Left ventricle myocardium inferior (tissue), 1 donor: ENCODE measurements at regions not wholly inside any gene's neighbourhood (a gene's known extent, or its start where the extent isn't known, plus 50 kb on each side); places are given as distances from the start of the nearest gene placed in this dataset.
A peak's percentile ranks its signal among the peaks of the same experiment; 100 is the strongest.

Experiments
- DNase-seq: peaks from one replicate; pipeline ENCODE4 v3.0.0-alpha.2; 2020
- H3K27ac ChIP-seq: fragments of 200-600 bp; replicated peaks from 2 replicates; pipeline ENCODE4 v1.8.0; 2021
- H3K27me3 ChIP-seq: fragments of 200-600 bp; 2 replicates; pipeline ENCODE4 v1.8.0; 2021; ENCODE audit warnings: low read depth
- H3K36me3 ChIP-seq: fragments of 200-600 bp; 2 replicates; pipeline ENCODE4 v1.8.0; 2021
- H3K4me1 ChIP-seq: fragments of 200-600 bp; 2 replicates; pipeline ENCODE4 v1.8.0; 2021
- H3K4me3 ChIP-seq: fragments of 200-600 bp; 2 replicates; pipeline ENCODE4 v1.8.0; 2021; ENCODE audit warnings: mild to moderate bottlenecking, moderate library complexity
- H3K9me3 ChIP-seq: fragments of 200-600 bp; replicated peaks from 2 replicates; pipeline ENCODE4 v1.8.0; 2021
- CTCF ChIP-seq: fragments of 200-600 bp; IDR thresholded peaks from 2 replicates; pipeline ENCODE4 v1.8.0; 2021; ENCODE audit warnings: antibody characterized with exemption, mild to moderate bottlenecking, borderline replicate concordance
- intact Hi-C: fragments of 100-400 bp; cut with micrococcal nuclease; formaldehyde crosslinking; loops from one replicate; pipeline ENCODE4 v1.11.0; 2022
- donor health status: DM: no; HTN: yes; CAD: no; lungs with severe emphysema.

GRCh38 chr15:66842710-66843441, 140.8 kb downstream of the SMAD6 start:
- intact Hi-C loops = no loop called here

GRCh38 chr15:66843581-66843980, 141.5 kb downstream of the SMAD6 start:
- TF ChIP-seq CTCF = no peak
- H3K4me1 ChIP-seq = peaks cover 48% of the 10 kb centered on the region
- no peaks in the 10 kb centered on the region for H3K9me3 ChIP-seq
- no peaks in the 10 kb centered on the region for H3K27me3 ChIP-seq
- intact Hi-C loops = no loop called here
- DNase-seq = no peak
- no peaks in the 10 kb centered on the region for H3K36me3 ChIP-seq
- peak overlapping the region; percentile 64 for H3K4me3 ChIP-seq
- H3K27ac ChIP-seq = peak overlapping the region; percentile 97

More at GRCh38 chr15:66842710-66843441, 140.8 kb downstream of the SMAD6 start:
- H3K36me3 ChIP-seq = no peaks in the 10 kb centered on the region
- no peaks in the 10 kb centered on the region for H3K27me3 ChIP-seq
- peak overlapping the region; percentile 97 for H3K27ac ChIP-seq
- H3K4me1 ChIP-seq = peaks cover 46% of the 10 kb centered on the region
- peak; percentile 80 for DNase-seq
- TF ChIP-seq CTCF = no peak
- H3K9me3 ChIP-seq = no peaks in the 10 kb centered on the region
- H3K4me3 ChIP-seq = peak overlapping the region; percentile 64

- DNase-seq = no peak
- Histone ChIP-seq H3K9me3 (no peaks in the 10 kb centered on the region), H3K27ac (peak overlapping the region; percentile 97), H3K27me3 (no peaks in the 10 kb centered on the region), H3K4me1 (peaks cover 55% of the 10 kb centered on the region), H3K4me3 (no peak overlapping the region), H3K36me3 (no peaks in the 10 kb centered on the region)
- intact Hi-C loops = no loop called here
- no peak for TF ChIP-seq CTCF
These were observed 142.2 kb downstream of the SMAD6 start for GRCh38 chr15:66844041-66844746.

GRCh38 chr15:66844747-66845145, 142.7 kb downstream of the SMAD6 start:
- no peak overlapping the region for H3K27ac ChIP-seq
- intact Hi-C loops = no loop called here
- H3K4me3 ChIP-seq = no peak overlapping the region

GRCh38 chr15:66845266-66845785, 143.3 kb downstream of the SMAD6 start:
- Histone ChIP-seq H3K27ac (no peak overlapping the region), H3K27me3 (no peaks in the 10 kb centered on the region), H3K36me3 (no peaks in the 10 kb centered on the region), H3K4me1 (peaks cover 58% of the 10 kb centered on the region), H3K9me3 (no peaks in the 10 kb centered on the region), H3K4me3 (no peak overlapping the region)
- intact Hi-C loops = no loop called here
- DNase-seq = no peak
- no peak for TF ChIP-seq CTCF

More at GRCh38 chr15:66844747-66845145, 142.7 kb downstream of the SMAD6 start:
- H3K4me1 ChIP-seq = peaks cover 58% of the 10 kb centered on the region
- H3K9me3 ChIP-seq = no peaks in the 10 kb centered on the region
- DNase-seq = no peak
- no peaks in the 10 kb centered on the region for H3K36me3 ChIP-seq
- no peaks in the 10 kb centered on the region for H3K27me3 ChIP-seq
- TF ChIP-seq CTCF = no peak
